ENCODE measurements at regions not wholly inside any gene's neighbourhood (a gene's known extent, or its start where the extent isn't known, plus 50 kb on each side); places are given as distances from the start of the nearest gene placed in this dataset.

- no peak for DNase-seq (ENCODE audit: low read depth in 4 of 4, low spot score in 3 of 4)
Measured at GRCh38 chr6:163643866-163644265, 229.3 kb downstream of the QKI start.

GRCh38 chr6:163641706-163642105 lies 227.2 kb downstream of the QKI start:
- DNase-seq (ENCODE audit: low read depth in 4 of 4, low spot score in 3 of 4), result no peak

GRCh38 chr6:163640641-163641040 lies 226.1 kb downstream of the QKI start:
- no peak for DNase-seq (ENCODE audit: low read depth in 4 of 4, low spot score in 3 of 4)

- no peak for DNase-seq (ENCODE audit: low read depth in 4 of 4, low spot score in 3 of 4)
Measured at GRCh38 chr6:163637524-163637923, 223.0 kb downstream of the QKI start.

- DNase-seq (ENCODE audit: low read depth in 4 of 4, low spot score in 3 of 4), result no peak
Measured at GRCh38 chr6:163635731-163636364, 221.3 kb downstream of the QKI start.

GRCh38 chr6:163635315-163635714 lies 220.8 kb downstream of the QKI start:
- DNase-seq (ENCODE audit: low read depth in 4 of 4, low spot score in 3 of 4), result no peak

- no peak for DNase-seq (ENCODE audit: low read depth in 4 of 4, low spot score in 3 of 4)
Measured at GRCh38 chr6:163634211-163635171, 220.0 kb downstream of the QKI start.

- DNase-seq (ENCODE audit: low read depth in 4 of 4, low spot score in 3 of 4), result no peak
Measured at GRCh38 chr6:163630991-163631390, 216.5 kb downstream of the QKI start.

- DNase-seq (ENCODE audit: low read depth in 4 of 4, low spot score in 3 of 4), result no peak
Measured at GRCh38 chr6:163630572-163630971, 216.1 kb downstream of the QKI start.

GRCh38 chr6:163630096-163630495 lies 215.6 kb downstream of the QKI start:
- no peak for DNase-seq (ENCODE audit: low read depth in 4 of 4, low spot score in 3 of 4)
